ENCODE measurements at regions not wholly inside any gene's neighbourhood (a gene's known extent, or its start where the extent isn't known, plus 50 kb on each side); places are given as distances from the start of the nearest gene placed in this dataset.

- DNase-seq, result no peak
Measured at GRCh38 chr12:94032368-94032767, 116.0 kb upstream of the PLXNC1 start.

- no peak for DNase-seq
Measured at GRCh38 chr12:94033101-94033500, 115.3 kb upstream of the PLXNC1 start.

- DNase-seq, result no peak
Measured at GRCh38 chr12:94033784-94034183, 114.6 kb upstream of the PLXNC1 start.

DNA sequence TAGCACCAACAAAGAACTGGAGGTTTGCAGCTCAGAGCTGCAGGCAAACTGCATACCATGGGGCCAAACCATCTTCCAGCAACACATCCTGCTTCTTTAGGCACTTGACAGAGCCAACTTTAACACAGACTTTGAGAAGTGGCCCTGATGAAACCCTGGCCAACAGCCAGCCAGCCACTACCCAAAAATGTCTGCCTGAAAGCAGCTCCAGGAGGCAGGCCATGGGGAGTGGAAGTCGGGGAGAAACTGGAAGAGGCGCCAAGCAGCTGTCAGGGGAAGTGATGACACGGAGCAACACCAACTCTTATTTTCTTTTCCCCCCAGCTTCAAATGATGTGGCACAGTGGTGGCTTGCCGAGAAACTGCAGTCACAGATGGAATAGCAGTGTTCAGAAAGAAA is 110.9 kb upstream of the PLXNC1 start:
- DNase-seq, result no peak

DNA sequence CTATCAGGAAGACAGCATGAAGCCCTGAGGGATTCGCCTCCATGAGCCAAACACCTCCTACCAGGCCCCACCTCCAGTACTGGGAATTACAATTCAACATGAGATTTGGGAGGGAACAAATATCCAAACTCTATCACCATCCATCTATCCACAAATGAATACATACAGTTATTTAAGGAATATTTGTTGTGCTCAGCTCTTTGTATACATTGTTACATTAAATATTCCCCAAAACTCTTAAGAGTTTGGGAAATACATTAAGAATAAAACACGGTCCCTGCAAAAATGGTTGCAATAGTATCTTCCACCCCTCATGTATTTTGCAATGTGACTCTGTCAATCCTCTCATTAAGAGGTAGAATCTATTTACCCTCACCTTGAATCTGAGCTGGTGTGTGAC is 109.8 kb upstream of the PLXNC1 start:
- DNase-seq, result no peak

- DNase-seq, result no peak
Measured at GRCh38 chr12:94039199-94039840, 109.1 kb upstream of the PLXNC1 start.

DNA sequence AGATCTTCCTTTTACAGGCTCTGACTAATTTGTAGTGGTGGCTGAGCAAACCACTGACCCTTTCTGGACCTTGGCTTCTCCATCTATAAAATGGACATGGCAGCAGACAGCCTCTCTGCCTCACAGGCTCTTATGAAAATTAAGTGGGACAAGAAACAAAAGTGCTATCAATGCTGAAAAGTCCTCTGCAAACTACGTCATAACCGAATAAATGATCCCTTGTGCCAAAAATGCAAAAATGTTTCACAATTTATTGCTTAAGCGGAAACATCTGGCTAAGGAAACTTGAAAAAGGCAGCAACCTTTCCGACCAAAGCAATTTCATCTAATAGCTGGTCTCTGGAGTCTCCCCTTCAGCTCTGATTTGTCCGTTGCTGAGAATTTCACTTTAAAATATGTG is 108.5 kb upstream of the PLXNC1 start:
- no peak for DNase-seq

- DNase-seq, result no peak
Measured at GRCh38 chr12:94041850-94042249, 106.5 kb upstream of the PLXNC1 start.

- DNase-seq, result no peak
Measured at GRCh38 chr12:94042321-94042720, 106.1 kb upstream of the PLXNC1 start.

GRCh38 chr12:94046626-94047410 is 101.6 kb upstream of the PLXNC1 start:
- DNase-seq, result no peak

DNA sequence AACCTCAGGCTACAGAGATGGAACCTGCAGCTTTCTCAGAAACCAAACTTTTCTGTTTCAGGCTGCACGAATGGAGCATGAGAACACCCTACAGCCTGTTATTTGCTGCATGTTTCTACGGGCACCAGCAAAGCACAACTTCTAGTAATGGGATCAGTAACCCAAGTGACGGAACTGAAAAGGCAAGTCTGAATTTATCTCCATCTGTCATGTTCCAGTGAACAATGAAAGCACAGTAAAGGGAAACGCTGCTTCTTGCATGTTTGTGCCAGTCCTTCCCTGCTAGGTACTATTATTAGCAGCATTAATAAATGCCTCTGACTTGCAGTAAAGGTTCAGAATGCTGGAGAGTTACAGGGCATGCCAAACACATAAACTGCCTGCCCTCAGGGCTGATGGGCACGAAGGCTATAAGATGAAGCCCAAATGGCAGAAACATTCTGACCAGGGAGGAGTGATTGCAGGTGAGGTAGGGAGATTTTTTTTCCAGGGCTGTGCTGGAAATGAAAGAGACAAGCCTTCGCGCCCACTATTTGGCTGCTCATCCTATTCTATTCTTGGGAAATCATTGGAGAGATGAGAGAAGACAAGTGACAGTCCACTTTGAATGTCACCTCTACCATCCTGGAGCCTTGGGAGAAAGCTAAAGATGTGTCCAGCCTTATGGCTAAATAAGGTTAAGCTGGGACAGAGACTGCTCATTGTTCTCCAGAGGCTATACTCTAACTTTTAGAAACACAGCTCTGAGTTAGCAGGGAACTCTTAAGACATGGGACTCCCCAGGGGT is 100.4 kb upstream of the PLXNC1 start:
- DNase-seq, result no peak

- DNase-seq, result no peak
Measured at GRCh38 chr12:94048757-94049156, 99.6 kb upstream of the PLXNC1 start.

GRCh38 chr12:94049718-94050117 is 98.7 kb upstream of the PLXNC1 start:
- DNase-seq, result peak; percentile 62

GRCh38 chr12:94053676-94054075 is 94.7 kb upstream of the PLXNC1 start:
- no peak for DNase-seq

DNA sequence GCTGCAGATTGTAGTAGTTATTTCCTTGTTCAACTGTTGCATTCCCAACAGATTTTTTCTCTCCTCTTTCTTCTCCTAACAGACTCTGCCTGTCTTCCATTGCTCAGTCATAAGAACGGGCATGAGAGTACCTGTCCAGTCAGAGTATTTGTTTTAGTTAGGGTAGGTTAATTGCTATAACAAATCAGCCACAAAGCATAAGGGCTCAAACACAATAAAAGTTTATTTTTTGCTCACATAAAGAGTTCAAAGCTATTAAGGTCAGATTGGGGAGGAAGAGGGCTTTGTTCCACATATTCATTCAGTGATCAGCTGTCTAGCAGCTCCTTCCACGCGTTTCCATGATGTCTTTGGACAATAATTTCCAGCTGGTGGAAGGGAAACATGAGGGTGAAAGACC is 92.8 kb upstream of the PLXNC1 start:
- DNase-seq, result no peak

- no peak for DNase-seq
Measured at GRCh38 chr12:94056419-94057158, 91.8 kb upstream of the PLXNC1 start.

- no peak for DNase-seq
Measured at GRCh38 chr12:94057262-94058151, 90.9 kb upstream of the PLXNC1 start.

DNA sequence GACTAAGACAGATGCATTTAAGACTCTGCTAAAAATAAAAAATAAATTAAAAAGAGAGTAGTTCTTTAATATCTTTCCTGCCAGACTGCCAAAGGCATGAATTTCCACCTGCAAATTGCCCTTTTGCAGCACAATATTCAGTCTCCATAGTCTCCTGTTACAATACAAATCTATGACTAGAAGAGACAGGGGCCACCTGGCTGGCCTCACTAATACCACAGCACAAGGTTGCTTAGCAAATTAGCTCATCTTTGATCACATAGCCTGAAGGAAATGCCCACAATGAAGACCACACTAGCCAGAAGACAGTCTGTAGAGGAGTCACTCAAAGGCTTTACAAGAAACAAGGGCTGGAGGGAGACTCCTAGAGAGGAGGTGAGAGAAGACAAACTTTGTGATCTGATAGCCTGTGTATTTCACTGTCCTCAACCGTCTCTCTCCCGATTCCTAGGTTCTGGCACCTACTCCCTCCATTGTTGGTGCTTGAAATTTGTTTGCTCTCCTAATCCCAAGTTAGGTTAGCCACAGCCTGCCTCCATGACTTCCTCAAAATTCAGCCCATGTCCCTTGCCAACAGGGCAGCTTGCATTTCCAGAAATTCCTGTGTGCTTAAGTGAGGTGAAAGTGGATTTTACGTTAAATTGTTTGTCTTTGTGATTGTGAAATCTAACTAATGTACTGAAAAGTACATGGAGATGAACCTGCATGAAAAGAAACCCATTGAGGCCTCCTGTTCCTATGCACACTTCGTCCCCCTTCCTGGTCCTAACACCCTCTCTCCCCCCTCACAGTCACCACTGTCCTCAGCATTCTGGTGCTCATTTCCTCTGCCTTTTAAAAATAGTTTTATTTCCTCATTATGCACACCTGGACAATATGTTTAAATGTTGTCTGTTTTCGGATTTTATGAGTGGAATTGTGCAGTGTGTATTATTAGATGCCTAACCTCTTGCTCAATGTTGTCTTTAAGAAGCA is 88.7 kb upstream of the PLXNC1 start:
- DNase-seq, result no peak

GRCh38 chr12:94062194-94062593 is 86.2 kb upstream of the PLXNC1 start:
- no peak for DNase-seq

GRCh38 chr12:94062796-94063635 is 85.4 kb upstream of the PLXNC1 start:
- peak; percentile 82 for DNase-seq

All from DMS79 (cell line).